ENCODE measurements at regions not wholly inside any gene's neighbourhood (a gene's known extent, or its start where the extent isn't known, plus 50 kb on each side); places are given as distances from the start of the nearest gene placed in this dataset.

- Histone ChIP-seq H3K4me3 (replicated peaks in 1 of 3; ENCODE audit: insufficient read depth in 1 of 3, low read depth in 2 of 3, low read length in 3 of 3) (no peak overlapping the region), H3K4me1 (ENCODE audit: insufficient read depth, low read length) (peaks cover 14% of the 10 kb centered on the region), H3K9ac (ENCODE audit: insufficient read depth, low read depth, low read length) (no peak overlapping the region), H3K9me3 (ENCODE audit: low read length) (no peaks in the 10 kb centered on the region), H3K79me2 (ENCODE audit: insufficient read depth, low read length) (no peaks in the 10 kb centered on the region), H4K20me1 (ENCODE audit: insufficient read depth, low read length) (no peaks in the 10 kb centered on the region), H3K4me2 (ENCODE audit: low read depth, low read length) (no peak overlapping the region), H3K27me3 (ENCODE audit: control insufficient read depth in 1 of 2, insufficient read depth in 2 of 2, low read length in 2 of 2) (no peaks in the 10 kb centered on the region), H3K36me3 (replicated peaks in 1 of 2; ENCODE audit: control insufficient read depth in 1 of 2, insufficient read depth in 2 of 2, low read length in 2 of 2) (no peaks in the 10 kb centered on the region), H2AFZ (ENCODE audit: low read length) (no peak overlapping the region), H3K27ac (ENCODE audit: extremely low read length, insufficient read depth, low read length) (no peak overlapping the region)
- FAIRE-seq: no peak
- no peak for ATAC-seq
- 0% methylated on average over 3 of the region's 3 CpGs for WGBS (ENCODE audit: low lambda C conversion rate)
- in situ Hi-C loops (cut with HindIII; ENCODE audit: extremely low pct_ligation_motif_present, low pct_unique_long_range_greater_than_20kb): no loop called here
- POLR2A ChIA-PET: no interaction called here
- BruUV-seq (replicated peaks): no TSS peak
- no peak for TF ChIP-seq MAFF (IDR thresholded peaks at IDR 0.05; ENCODE audit: low read depth, low read length)
- no peak for TF ChIP-seq SALL2 (CRISPR knock-in tag; IDR thresholded peaks at IDR 0.05)
- TF ChIP-seq TFAP4 (IDR thresholded peaks at IDR 0.05; ENCODE audit: borderline replicate concordance, low read depth): no peak
- no peak for TF ChIP-seq MYNN (CRISPR knock-in tag; IDR thresholded peaks at IDR 0.05; ENCODE audit: low read depth)
- no peak for TF ChIP-seq SNRNP70 (IDR thresholded peaks at IDR 0.05; ENCODE audit: low read depth, low read length)
- no peak for TF ChIP-seq SIN3A (IDR thresholded peaks at IDR 0.05; ENCODE audit: borderline replicate concordance, low read depth, low read length)
- TF ChIP-seq ATF1 (CRISPR knock-in tag; IDR thresholded peaks at IDR 0.05): no peak
- TF ChIP-seq ZNF501 (CRISPR knock-in tag; IDR thresholded peaks at IDR 0.05): no peak
- no peak for TF ChIP-seq ZNF18 (CRISPR knock-in tag; IDR thresholded peaks at IDR 0.05; ENCODE audit: insufficient replicate concordance)
- no peak for TF ChIP-seq CERS6 (CRISPR knock-in tag; IDR thresholded peaks at IDR 0.05)
- no peak for TF ChIP-seq TERF1 (CRISPR knock-in tag; IDR thresholded peaks at IDR 0.05)
- TF ChIP-seq ZBTB2 (CRISPR knock-in tag; IDR thresholded peaks at IDR 0.05; ENCODE audit: low read depth): no peak
- no peak for TF ChIP-seq MTF2 (CRISPR knock-in tag; IDR thresholded peaks at IDR 0.05; ENCODE audit: borderline replicate concordance)
- no peak for TF ChIP-seq PITX1 (CRISPR knock-in tag; IDR thresholded peaks at IDR 0.05)
- TF ChIP-seq ZNF510 (CRISPR knock-in tag; IDR thresholded peaks at IDR 0.05; ENCODE audit: low read depth): no peak
- no peak for TF ChIP-seq ZNF549 (CRISPR knock-in tag; IDR thresholded peaks at IDR 0.05)
- CTCF ChIA-PET (ENCODE audit: low intra/inter-chr PET ratio, low total read pairs): no interaction called here
- no peak for DNase-seq (ENCODE audit: low spot score)
- intact Hi-C loops (cut with micrococcal nuclease; ENCODE audit: unreplicated experiment): loop anchor here (10.0 kb wide), 2 partner anchors 1021 to 1141 kb away; no protein-coding TSS in a partner anchor
Observed at GRCh38 chr15:55106155-55106554, 90.6 kb downstream of the RSL24D1 start.

Measured in HepG2 (cell line).